GM19035 (cell line): ENCODE measurements at regions not wholly inside any gene's neighbourhood (a gene's known extent, or its start where the extent isn't known, plus 50 kb on each side); places are given as distances from the start of the nearest gene placed in this dataset.
"Not testable (repeated sequence)": the region's sequence is repeated elsewhere in the genome, so short reads cannot be mapped to it uniquely, and the experiment has no call there.

Experiments used
- ATAC-seq: cut with Tn5 transposase; IDR thresholded peaks from one replicate; pipeline ENCODE4 v1.9.1; 2021; ENCODE audit not compliant: unreplicated experiment

- no peak for ATAC-seq
These were observed 158.1 kb upstream of the ZNF521 start for GRCh38 chr18:25510096-25510495.

- no peak for ATAC-seq
These were observed 151.7 kb upstream of the ZNF521 start for GRCh38 chr18:25503567-25504081.

- no peak for ATAC-seq
These were observed 145.3 kb upstream of the ZNF521 start for GRCh38 chr18:25497151-25497794.

GRCh38 chr18:25496544-25496943 is 144.6 kb upstream of the ZNF521 start:
- ATAC-seq, result no peak

- ATAC-seq, result no peak
These were observed 143.6 kb upstream of the ZNF521 start for GRCh38 chr18:25495606-25496005.

GRCh38 chr18:25494888-25495287 is 142.9 kb upstream of the ZNF521 start:
- no peak for ATAC-seq

GRCh38 chr18:25493401-25493800 is 141.4 kb upstream of the ZNF521 start:
- no peak for ATAC-seq

GRCh38 chr18:25490316-25490715 is 138.3 kb upstream of the ZNF521 start:
- no peak for ATAC-seq

GRCh38 chr18:25473008-25473407 is 121.0 kb upstream of the ZNF521 start:
- no peak for ATAC-seq

GRCh38 chr18:25470756-25471524 is 119.0 kb upstream of the ZNF521 start:
- not testable (repeated sequence) for ATAC-seq

GRCh38 chr18:25470062-25470461 is 118.1 kb upstream of the ZNF521 start:
- no peak for ATAC-seq

- no peak for ATAC-seq
These were observed 117.5 kb upstream of the ZNF521 start for GRCh38 chr18:25469489-25469888.

- no peak for ATAC-seq
These were observed 115.4 kb upstream of the ZNF521 start for GRCh38 chr18:25467226-25467987.

- no peak for ATAC-seq
These were observed 113.3 kb upstream of the ZNF521 start for GRCh38 chr18:25465152-25465732.

GRCh38 chr18:25464227-25464626 is 112.3 kb upstream of the ZNF521 start:
- no peak for ATAC-seq

GRCh38 chr18:25463726-25464125 is 111.8 kb upstream of the ZNF521 start:
- ATAC-seq, result no peak

GRCh38 chr18:25459814-25460213 is 107.8 kb upstream of the ZNF521 start:
- no peak for ATAC-seq

- ATAC-seq, result no peak
These were observed 105.6 kb upstream of the ZNF521 start for GRCh38 chr18:25457601-25458000.

- no peak for ATAC-seq
These were observed 105.2 kb upstream of the ZNF521 start for GRCh38 chr18:25457126-25457525.

- no peak for ATAC-seq
These were observed 104.5 kb upstream of the ZNF521 start for GRCh38 chr18:25456334-25457010.

- ATAC-seq, result no peak
These were observed 103.7 kb upstream of the ZNF521 start for GRCh38 chr18:25455646-25456045.
